Ovary (tissue), 3 donors: ENCODE measurements at regions not wholly inside any gene's neighbourhood (a gene's known extent, or its start where the extent isn't known, plus 50 kb on each side); places are given as distances from the start of the nearest gene placed in this dataset.

Source experiments
- CTCF ChIP-seq, 3 donors: fragments of 450-650 bp in 2 of 3; fragments of 200-600 bp in 1 of 3; IDR thresholded peaks; one replicate each; pipeline versions ENCODE4 v1.5.1 to v1.8.0; 2016 to 2022; ENCODE audit warnings: antibody characterized with exemption in 3 of 3, mild to moderate bottlenecking in 1 of 3
- POLR2A ChIP-seq: fragments of 450-650 bp; IDR thresholded peaks from one replicate; pipeline ENCODE4 v1.6.1; 2017; ENCODE audit warnings: antibody characterized with exemption, mild to moderate bottlenecking, moderate library complexity
- donor health status: DM: no; HTN: no; CAD: no.

DNA sequence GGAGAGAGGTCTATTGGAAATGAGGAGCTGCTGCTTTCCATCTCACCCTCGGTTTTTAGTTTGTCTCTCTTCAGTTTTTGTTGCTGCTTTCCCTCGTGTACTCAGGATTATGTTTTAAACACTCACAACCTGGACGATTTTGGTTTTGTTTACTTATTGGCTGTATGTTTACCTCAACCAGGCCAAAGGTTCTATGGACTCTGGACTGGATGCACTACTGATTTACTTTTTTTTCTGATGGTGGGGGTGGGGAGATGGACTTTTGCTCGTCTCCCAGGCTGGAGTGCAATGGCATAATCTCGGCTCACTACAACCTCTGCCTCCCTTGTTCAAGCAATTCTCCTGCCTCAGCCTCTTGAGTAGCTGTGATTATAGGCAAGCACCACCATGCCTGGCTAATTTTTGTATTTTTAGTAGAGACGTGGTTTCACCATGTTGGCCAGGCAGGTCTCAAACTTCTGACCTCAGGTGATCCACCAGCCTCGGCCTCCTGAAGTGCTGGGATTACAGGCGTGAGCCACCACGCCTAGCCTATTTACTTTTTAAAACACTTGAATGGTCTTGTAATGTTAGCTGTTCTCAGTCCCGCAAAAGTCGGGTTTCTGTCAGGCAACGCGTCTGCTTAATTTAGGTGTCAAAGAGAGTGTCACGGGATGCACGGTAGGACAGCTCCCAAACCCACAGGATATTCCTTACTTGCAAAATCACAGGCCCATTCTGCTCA, 148.2 kb upstream of the RIPOR2 start:
- TF ChIP-seq CTCF (IDR thresholded peaks at IDR 0.05) (no peak), POLR2A (no peak)
